HPDE6-E6E7 (cell line): ENCODE measurements at regions not wholly inside any gene's neighbourhood (a gene's known extent, or its start where the extent isn't known, plus 50 kb on each side); places are given as distances from the start of the nearest gene placed in this dataset.

Experiments
- DNase-seq: peaks from one replicate; pipeline ENCODE4 v3.0.0; 2011; ENCODE audit warnings: missing footprints; ENCODE audit errors: extremely low spot score

- DNase-seq = no peak
These were observed 402.9 kb downstream of the TBL1XR1 start for GRCh38 chr3:176794406-176794805.

- DNase-seq = no peak
These were observed 407.3 kb downstream of the TBL1XR1 start for GRCh38 chr3:176789947-176790346.

- no peak for DNase-seq
These were observed 408.0 kb downstream of the TBL1XR1 start for GRCh38 chr3:176789281-176789705.

GRCh38 chr3:176787506-176787905 is 409.8 kb downstream of the TBL1XR1 start:
- DNase-seq = no peak

- DNase-seq = no peak
These were observed 412.1 kb downstream of the TBL1XR1 start for GRCh38 chr3:176785171-176785570.

GRCh38 chr3:176780766-176781165 is 416.5 kb downstream of the TBL1XR1 start:
- DNase-seq = no peak

GRCh38 chr3:176776622-176777175 is 420.6 kb downstream of the TBL1XR1 start:
- DNase-seq = no peak

- DNase-seq = no peak
These were observed 427.6 kb downstream of the TBL1XR1 start for GRCh38 chr3:176769547-176770190.

GRCh38 chr3:176767385-176767784 is 429.9 kb downstream of the TBL1XR1 start:
- peak; percentile 26 for DNase-seq

GRCh38 chr3:176766862-176767261 is 430.4 kb downstream of the TBL1XR1 start:
- DNase-seq = no peak

- no peak for DNase-seq
These were observed 431.8 kb downstream of the TBL1XR1 start for GRCh38 chr3:176765382-176765900.

- DNase-seq = no peak
These were observed 437.3 kb downstream of the TBL1XR1 start for GRCh38 chr3:176759815-176760506.

- no peak for DNase-seq
These were observed 439.9 kb downstream of the TBL1XR1 start for GRCh38 chr3:176757429-176757828.

- no peak for DNase-seq
These were observed 441.3 kb downstream of the TBL1XR1 start for GRCh38 chr3:176755977-176756376.

- no peak for DNase-seq
These were observed 441.7 kb downstream of the TBL1XR1 start for GRCh38 chr3:176755552-176755951.

GRCh38 chr3:176741664-176742047 is 455.6 kb downstream of the TBL1XR1 start:
- DNase-seq = no peak

- no peak for DNase-seq
These were observed 456.2 kb downstream of the TBL1XR1 start for GRCh38 chr3:176740906-176741663.

GRCh38 chr3:176739159-176739558 is 458.1 kb downstream of the TBL1XR1 start:
- no peak for DNase-seq

GRCh38 chr3:176737480-176738110 is 459.7 kb downstream of the TBL1XR1 start:
- no peak for DNase-seq

- no peak for DNase-seq
These were observed 463.1 kb downstream of the TBL1XR1 start for GRCh38 chr3:176734146-176734545.

- no peak for DNase-seq
These were observed 472.9 kb downstream of the TBL1XR1 start for GRCh38 chr3:176724394-176724759.
